Breast epithelium (tissue), 3 donors: ENCODE measurements at regions not wholly inside any gene's neighbourhood (a gene's known extent, or its start where the extent isn't known, plus 50 kb on each side); places are given as distances from the start of the nearest gene placed in this dataset.

Source experiments
- POLR2A ChIP-seq: fragments of 450-650 bp; IDR thresholded peaks from one replicate; pipeline ENCODE4 v1.6.1; 2016; ENCODE audit warnings: antibody characterized with exemption, mild to moderate bottlenecking, moderate library complexity
- TF ChIP-seq, protein P1 (sequence below), 3 donors: fragments of 450-650 bp; IDR thresholded peaks; one replicate each; pipeline ENCODE4 v1.5.1; 2016 to 2017; ENCODE audit warnings: antibody characterized with exemption in 3 of 3, mild to moderate bottlenecking in 3 of 3, moderate library complexity in 3 of 3

DNA sequence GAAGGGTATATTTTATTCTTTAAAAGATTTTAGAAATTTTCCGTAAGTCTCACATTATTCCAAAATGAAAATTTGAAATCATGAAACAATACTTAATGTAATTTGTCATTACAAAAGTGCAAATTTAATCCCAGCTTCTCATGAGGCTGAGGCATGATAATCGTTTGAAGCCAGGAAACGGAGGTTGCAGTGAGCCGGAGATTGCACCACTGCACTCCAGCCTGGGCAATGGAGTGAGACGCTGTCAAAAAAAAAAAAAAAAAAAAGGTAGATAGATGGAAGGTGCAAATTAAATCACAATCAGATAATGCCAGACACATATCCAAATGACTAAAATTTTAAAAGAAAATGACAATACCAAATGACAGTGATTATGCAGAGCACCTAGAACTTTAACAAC lies 644.2 kb downstream of the FAM181B start:
- TF ChIP-seq POLR2A = no peak
- TF ChIP-seq, protein P1, sequence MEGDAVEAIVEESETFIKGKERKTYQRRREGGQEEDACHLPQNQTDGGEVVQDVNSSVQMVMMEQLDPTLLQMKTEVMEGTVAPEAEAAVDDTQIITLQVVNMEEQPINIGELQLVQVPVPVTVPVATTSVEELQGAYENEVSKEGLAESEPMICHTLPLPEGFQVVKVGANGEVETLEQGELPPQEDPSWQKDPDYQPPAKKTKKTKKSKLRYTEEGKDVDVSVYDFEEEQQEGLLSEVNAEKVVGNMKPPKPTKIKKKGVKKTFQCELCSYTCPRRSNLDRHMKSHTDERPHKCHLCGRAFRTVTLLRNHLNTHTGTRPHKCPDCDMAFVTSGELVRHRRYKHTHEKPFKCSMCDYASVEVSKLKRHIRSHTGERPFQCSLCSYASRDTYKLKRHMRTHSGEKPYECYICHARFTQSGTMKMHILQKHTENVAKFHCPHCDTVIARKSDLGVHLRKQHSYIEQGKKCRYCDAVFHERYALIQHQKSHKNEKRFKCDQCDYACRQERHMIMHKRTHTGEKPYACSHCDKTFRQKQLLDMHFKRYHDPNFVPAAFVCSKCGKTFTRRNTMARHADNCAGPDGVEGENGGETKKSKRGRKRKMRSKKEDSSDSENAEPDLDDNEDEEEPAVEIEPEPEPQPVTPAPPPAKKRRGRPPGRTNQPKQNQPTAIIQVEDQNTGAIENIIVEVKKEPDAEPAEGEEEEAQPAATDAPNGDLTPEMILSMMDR (IDR thresholded peaks at IDR 0.05) = no peak
